Liver (tissue), 3 donors: ENCODE measurements at regions not wholly inside any gene's neighbourhood (a gene's known extent, or its start where the extent isn't known, plus 50 kb on each side); places are given as distances from the start of the nearest gene placed in this dataset.

Experiments
- ATF3 ChIP-seq: IDR thresholded peaks from 2 replicates; pipeline ENCODE4 v1.6.1; 2016; ENCODE audit warnings: antibody characterized with exemption
- CTCF ChIP-seq: fragments of 150-350 bp; IDR thresholded peaks from 2 replicates; pipeline ENCODE4 v1.5.1; 2017; ENCODE audit warnings: improper control_type of control experiment, low read depth, low read length; ENCODE audit not compliant: missing input control
- EGR1 ChIP-seq, 2 donors: IDR thresholded peaks; 2 replicates each; pipeline ENCODE4 v1.6.1; 2016 to 2018; ENCODE audit warnings: antibody characterized with exemption in 2 of 2, low read depth in 2 of 2
- FOXA2 ChIP-seq: IDR thresholded peaks from 2 replicates; pipeline ENCODE4 v1.6.1; 2016; ENCODE audit warnings: antibody characterized with exemption
- GABPA ChIP-seq, 2 donors: IDR thresholded peaks in 1 of 2; conservative IDR thresholded peaks in 1 of 2; 2 replicates each; pipeline ENCODE4 v1.6.1; 2016; ENCODE audit warnings: antibody characterized with exemption in 2 of 2, mild to moderate bottlenecking in 1 of 2, moderate library complexity in 1 of 2
- JUND ChIP-seq, 2 donors: IDR thresholded peaks; 2 replicates each; pipeline ENCODE4 v1.6.1; 2016; ENCODE audit warnings: antibody characterized with exemption in 2 of 2
- RAD21 ChIP-seq, 2 donors: IDR thresholded peaks; 2 replicates each; pipeline ENCODE4 v1.6.1; 2016; ENCODE audit warnings: antibody characterized with exemption in 2 of 2, mild to moderate bottlenecking in 2 of 2
- SP1 ChIP-seq: IDR thresholded peaks from 2 replicates; pipeline ENCODE4 v1.6.1; 2018; ENCODE audit warnings: antibody characterized with exemption, mild to moderate bottlenecking
- TAF1 ChIP-seq: conservative IDR thresholded peaks from 2 replicates; pipeline ENCODE4 v1.6.1; 2016; ENCODE audit warnings: antibody characterized with exemption, mild to moderate bottlenecking
- YY1 ChIP-seq: IDR thresholded peaks from 2 replicates; pipeline ENCODE4 v1.6.1; 2016; ENCODE audit warnings: antibody characterized with exemption, mild to moderate bottlenecking
- TF ChIP-seq, protein P1 (sequence below): IDR thresholded peaks from 2 replicates; pipeline ENCODE4 v1.6.1; 2016; ENCODE audit warnings: antibody characterized with exemption, mild to moderate bottlenecking
- TF ChIP-seq, protein P2 (sequence below): IDR thresholded peaks from 2 replicates; pipeline ENCODE4 v1.6.1; 2016; ENCODE audit warnings: antibody characterized with exemption
- donor health status: healthy.
- donor health status: healthy.

DNA sequence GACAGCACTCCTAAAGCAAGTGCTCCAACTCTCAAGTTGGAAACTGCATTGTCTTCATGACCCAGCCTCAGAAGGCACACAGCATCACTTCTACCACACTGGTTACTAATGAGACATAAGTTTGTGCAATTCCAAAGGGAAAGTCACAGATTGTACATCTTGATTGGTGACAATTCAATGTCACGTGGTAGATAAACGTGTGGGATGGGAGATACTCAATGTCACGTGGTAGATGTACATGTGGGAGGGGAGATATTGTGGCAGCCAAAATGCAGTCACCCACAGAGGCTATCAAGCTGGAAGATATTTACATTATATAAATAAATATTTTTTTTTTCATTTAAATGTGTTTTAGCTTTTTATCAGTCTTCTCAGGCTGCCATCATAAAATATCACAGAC, 393.3 kb downstream of the KIF16B start:
- TF ChIP-seq, protein P1, sequence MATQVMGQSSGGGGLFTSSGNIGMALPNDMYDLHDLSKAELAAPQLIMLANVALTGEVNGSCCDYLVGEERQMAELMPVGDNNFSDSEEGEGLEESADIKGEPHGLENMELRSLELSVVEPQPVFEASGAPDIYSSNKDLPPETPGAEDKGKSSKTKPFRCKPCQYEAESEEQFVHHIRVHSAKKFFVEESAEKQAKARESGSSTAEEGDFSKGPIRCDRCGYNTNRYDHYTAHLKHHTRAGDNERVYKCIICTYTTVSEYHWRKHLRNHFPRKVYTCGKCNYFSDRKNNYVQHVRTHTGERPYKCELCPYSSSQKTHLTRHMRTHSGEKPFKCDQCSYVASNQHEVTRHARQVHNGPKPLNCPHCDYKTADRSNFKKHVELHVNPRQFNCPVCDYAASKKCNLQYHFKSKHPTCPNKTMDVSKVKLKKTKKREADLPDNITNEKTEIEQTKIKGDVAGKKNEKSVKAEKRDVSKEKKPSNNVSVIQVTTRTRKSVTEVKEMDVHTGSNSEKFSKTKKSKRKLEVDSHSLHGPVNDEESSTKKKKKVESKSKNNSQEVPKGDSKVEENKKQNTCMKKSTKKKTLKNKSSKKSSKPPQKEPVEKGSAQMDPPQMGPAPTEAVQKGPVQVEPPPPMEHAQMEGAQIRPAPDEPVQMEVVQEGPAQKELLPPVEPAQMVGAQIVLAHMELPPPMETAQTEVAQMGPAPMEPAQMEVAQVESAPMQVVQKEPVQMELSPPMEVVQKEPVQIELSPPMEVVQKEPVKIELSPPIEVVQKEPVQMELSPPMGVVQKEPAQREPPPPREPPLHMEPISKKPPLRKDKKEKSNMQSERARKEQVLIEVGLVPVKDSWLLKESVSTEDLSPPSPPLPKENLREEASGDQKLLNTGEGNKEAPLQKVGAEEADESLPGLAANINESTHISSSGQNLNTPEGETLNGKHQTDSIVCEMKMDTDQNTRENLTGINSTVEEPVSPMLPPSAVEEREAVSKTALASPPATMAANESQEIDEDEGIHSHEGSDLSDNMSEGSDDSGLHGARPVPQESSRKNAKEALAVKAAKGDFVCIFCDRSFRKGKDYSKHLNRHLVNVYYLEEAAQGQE: no peak
- TF ChIP-seq CTCF: no peak
- no peak for TF ChIP-seq GABPA (IDR thresholded peaks at IDR 0.05 in 1 of 2, conservative IDR thresholded peaks at IDR 0.05 in 1 of 2)
- TF ChIP-seq SP1: no peak
- no peak for TF ChIP-seq TAF1
- no peak for TF ChIP-seq ATF3
- TF ChIP-seq JUND (IDR thresholded peaks at IDR 0.05): no peak
- no peak for TF ChIP-seq RAD21 (IDR thresholded peaks at IDR 0.05)
- no peak for TF ChIP-seq YY1
- TF ChIP-seq, protein P2, sequence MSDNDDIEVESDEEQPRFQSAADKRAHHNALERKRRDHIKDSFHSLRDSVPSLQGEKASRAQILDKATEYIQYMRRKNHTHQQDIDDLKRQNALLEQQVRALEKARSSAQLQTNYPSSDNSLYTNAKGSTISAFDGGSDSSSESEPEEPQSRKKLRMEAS: no peak
- no peak for TF ChIP-seq EGR1 (IDR thresholded peaks at IDR 0.05; ENCODE audit: low read depth in 2 of 2)
- TF ChIP-seq FOXA2: no peak
